K562 (cell line): ENCODE measurements at regions not wholly inside any gene's neighbourhood (a gene's known extent, or its start where the extent isn't known, plus 50 kb on each side); places are given as distances from the start of the nearest gene placed in this dataset.

Experiments
- CEBPG ChIP-seq, 3 experiments: fragments of 200-800 bp in 1 of 3; sonication (Bioruptor generic) in 1 of 3; sonication (generic) in 1 of 3; formaldehyde crosslinking in 1 of 3; IDR thresholded peaks in 2 of 3; conservative IDR thresholded peaks in 1 of 3; 2 replicates each; pipeline versions ENCODE4 v1.6.1 to v1.8.0; 2016 to 2022; ENCODE audit warnings: missing compliant biosample characterization in 2 of 3, missing genetic modification characterization in 2 of 3, mild to moderate bottlenecking in 1 of 3, missing genetic modification reagents in 1 of 3
- GABPA ChIP-seq: fragments of 200-800 bp; sonication (Bioruptor generic); conservative IDR thresholded peaks from 2 replicates; pipeline ENCODE4 v1.6.1; 2016; ENCODE audit warnings: low read depth, missing genetic modification characterization, missing compliant biosample characterization
- MAX ChIP-seq: sonication (generic); formaldehyde crosslinking; IDR thresholded peaks from 2 replicates; pipeline ENCODE4 v1.9.0; 2022; ENCODE audit warnings: mild to moderate bottlenecking, missing genetic modification reagents
- RBBP5 ChIP-seq: fragments of 200-600 bp; sonication (generic); IDR thresholded peaks from 2 replicates; pipeline ENCODE4 v1.6.1; 2012; ENCODE audit warnings: borderline replicate concordance, mild to moderate bottlenecking, low read length, control low read depth, inconsistent platforms; ENCODE audit not compliant: insufficient read depth, poor library complexity, severe bottlenecking
- SNRNP70 ChIP-seq: fragments of 200-400 bp; formaldehyde crosslinking; optimal IDR thresholded peaks from 2 replicates; pipeline ENCODE3; 2017; ENCODE audit warnings: low read depth, low read length
- TF ChIP-seq, protein P1 (sequence below): fragments of 450-650 bp; IDR thresholded peaks from 2 replicates; pipeline ENCODE4 v1.6.1; 2016; ENCODE audit warnings: borderline replicate concordance

- TF ChIP-seq, protein P1, sequence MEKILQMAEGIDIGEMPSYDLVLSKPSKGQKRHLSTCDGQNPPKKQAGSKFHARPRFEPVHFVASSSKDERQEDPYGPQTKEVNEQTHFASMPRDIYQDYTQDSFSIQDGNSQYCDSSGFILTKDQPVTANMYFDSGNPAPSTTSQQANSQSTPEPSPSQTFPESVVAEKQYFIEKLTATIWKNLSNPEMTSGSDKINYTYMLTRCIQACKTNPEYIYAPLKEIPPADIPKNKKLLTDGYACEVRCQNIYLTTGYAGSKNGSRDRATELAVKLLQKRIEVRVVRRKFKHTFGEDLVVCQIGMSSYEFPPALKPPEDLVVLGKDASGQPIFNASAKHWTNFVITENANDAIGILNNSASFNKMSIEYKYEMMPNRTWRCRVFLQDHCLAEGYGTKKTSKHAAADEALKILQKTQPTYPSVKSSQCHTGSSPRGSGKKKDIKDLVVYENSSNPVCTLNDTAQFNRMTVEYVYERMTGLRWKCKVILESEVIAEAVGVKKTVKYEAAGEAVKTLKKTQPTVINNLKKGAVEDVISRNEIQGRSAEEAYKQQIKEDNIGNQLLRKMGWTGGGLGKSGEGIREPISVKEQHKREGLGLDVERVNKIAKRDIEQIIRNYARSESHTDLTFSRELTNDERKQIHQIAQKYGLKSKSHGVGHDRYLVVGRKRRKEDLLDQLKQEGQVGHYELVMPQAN = no peak
- TF ChIP-seq RBBP5 (no peak), MAX (CRISPR knock-in tag) (no peak), CEBPG (CRISPR knock-in tag; IDR thresholded peaks at IDR 0.05) (no peak), CEBPG (tag; conservative IDR thresholded peaks at IDR 0.05 in 1 of 2, IDR thresholded peaks at IDR 0.05 in 1 of 2) (no peak), GABPA (tag) (no peak), SNRNP70 (no peak)
Measured at GRCh38 chr3:154616298-154616697, 186.3 kb upstream of the GPR149 start.
